ENCODE measurements at regions not wholly inside any gene's neighbourhood (a gene's known extent, or its start where the extent isn't known, plus 50 kb on each side); places are given as distances from the start of the nearest gene placed in this dataset.

DNA sequence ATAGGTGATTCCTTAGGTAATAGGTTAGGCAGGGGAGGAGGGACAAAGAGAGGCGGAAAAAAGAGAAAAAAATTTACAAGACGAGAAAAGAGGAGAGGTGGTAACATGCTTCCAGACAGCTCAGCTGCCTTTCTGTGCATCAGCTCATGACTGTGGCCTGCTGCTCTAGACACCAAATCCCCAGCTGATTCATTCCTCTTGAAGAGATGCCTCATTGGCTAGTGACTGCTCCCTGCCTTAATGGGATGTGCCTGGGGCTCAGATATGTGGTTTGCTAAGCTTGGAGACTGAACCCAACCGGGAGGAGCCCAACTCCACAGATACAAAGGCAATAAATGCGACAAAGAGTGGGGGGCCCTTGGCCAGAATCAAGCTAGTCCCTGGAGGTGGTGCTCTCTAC lies 105.9 kb upstream of the FAM20A start:
- DNase-seq (ENCODE audit: extremely low spot score, insufficient read length, low read depth) (no peak), FAIRE-seq (no peak)

DNA sequence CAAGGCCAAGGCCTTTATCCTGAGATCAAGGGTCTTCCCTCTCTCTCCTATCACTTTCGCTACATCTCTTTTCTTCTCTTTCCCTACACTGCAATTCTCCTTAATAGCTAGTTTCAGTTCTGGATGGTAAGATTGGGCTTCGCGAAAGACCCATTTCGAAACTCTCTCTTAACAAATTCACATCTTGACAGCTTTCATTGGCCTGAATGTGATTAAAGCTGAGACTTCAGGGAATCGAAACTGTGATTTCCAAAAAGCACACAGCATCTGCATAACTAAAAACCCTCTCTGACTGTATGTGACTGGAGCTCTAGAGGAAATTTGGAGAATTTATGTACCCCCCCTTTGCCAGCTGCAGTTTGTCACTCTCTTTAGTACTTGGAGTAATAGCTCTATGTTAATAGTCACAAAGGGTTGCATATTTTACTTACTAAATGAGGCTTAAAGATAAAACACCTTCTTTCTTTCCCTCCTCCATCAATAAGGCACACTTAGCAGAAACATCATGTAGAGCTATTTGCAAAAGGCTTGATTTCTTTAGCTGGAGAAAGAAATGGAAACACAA lies 105.3 kb upstream of the FAM20A start:
- no peak for FAIRE-seq
- no peak for DNase-seq (ENCODE audit: extremely low spot score, insufficient read length, low read depth)

DNA sequence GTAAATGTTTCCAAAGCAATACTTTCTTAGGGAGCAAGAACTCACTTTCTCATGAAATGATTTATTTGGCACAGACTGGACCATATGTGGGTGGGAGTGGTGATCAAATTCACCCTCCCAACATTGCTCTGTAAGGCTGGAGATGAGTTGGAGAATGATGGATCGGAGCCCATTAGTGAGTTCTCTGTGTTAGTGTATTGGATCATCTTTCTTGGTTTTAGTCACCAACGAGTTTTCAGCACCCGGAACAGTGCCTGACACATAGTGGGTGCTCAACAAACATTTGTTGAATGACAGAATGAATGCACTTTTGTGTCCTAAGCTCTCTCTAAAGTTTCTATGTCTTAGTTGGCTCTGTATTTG lies 104.5 kb upstream of the FAM20A start:
- FAIRE-seq (no peak), DNase-seq (ENCODE audit: extremely low spot score, insufficient read length, low read depth) (no peak)

DNA sequence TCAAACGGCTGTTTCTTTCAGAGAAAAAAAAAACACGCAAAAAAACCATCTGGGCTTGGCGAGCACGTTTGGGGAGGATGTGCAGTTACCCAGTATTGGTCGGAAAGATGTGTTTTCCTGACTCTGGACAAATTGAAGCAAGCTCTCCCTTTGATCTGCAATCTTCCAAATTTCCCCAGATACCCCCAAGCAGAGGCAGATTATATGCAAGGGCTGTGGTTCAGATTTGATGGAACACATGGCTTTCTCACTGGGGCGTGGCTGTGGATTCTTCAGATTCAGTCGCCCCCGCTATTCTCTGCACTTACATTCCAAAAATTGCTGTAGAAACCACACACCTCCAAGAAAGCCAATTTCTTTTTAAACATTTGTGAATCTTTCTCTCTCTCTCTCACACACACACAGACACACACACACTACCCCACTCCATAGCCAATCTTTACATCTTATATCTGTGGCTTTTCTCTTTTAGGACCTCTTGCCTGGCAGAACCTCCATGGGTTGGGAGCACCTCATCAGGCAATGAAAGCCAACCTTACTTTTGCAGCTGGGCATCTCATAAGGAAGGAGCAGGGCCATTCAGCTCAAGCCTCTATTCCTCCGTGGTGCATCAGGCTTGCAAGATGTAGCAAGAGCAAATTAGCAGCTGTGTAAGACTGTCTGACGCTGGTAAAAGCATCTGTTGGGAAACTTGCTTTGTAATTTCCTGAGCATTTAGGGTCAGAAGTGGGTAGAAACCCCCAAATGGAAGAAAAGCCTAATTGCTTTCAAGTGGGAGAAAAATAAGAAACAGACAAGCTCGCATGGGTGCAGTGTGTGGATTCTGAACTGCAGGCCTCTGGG lies 103.9 kb upstream of the FAM20A start:
- FAIRE-seq = no peak
- no peak for DNase-seq (ENCODE audit: extremely low spot score, insufficient read length, low read depth)

DNA sequence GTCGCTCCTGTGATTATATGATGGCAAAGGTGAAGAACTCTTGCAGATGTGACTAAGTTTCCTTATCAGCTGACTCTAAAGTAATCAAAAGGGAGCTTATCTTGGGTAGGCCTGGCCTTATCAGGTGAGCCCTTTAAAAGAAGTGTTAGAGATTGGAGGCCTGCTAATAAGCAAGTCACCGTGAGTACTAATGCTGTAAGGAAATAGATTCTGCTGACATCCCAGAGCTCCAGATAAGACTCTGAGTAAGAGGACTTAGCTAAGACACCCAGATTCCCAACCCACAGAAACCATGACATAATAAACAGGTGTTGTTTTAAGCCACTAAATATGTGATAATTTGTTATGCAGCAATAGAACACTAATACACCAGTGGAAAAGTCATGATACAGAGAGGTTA lies 99.9 kb upstream of the FAM20A start:
- FAIRE-seq (no peak), DNase-seq (ENCODE audit: extremely low spot score, insufficient read length, low read depth) (no peak)

DNA sequence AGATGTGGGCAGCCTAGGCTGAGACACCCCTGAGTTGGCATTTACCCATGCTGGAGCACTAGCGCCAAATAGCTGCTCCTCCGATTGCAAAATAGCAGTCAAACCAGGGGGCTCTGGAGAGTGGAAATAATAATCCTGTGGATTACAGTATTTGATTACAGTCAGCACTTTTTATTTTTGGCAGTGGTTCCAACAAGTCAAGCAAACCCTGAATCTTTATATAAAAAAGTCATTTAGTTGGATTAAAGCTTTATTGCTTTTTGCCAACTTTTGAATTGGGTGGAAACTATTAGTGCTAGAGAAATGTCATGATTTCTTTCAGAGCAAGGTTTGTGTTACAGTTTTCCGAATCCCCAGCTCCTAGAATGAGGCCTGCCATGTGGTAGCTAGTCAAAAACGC lies 99.3 kb upstream of the FAM20A start:
- FAIRE-seq = no peak
- DNase-seq (ENCODE audit: extremely low spot score, insufficient read length, low read depth) = no peak

DNA sequence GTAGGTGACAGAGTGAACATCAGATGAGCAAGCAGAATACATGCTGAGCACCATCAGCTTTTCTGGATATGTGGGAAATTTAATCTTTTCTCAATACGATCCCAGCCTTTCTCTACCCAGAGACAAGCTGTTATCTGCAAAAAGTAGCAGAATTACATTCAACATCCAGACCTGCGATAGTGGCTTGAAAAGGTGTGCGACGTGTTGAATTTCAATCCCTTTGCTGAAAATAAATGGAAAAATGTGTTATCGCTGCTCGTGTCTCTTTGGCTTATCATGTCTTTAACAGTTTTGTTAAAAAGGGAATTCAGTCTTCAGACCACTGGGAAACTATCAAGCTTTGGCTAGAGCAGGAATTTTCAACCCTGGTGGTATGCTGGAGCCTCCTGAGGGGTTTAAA lies 98.8 kb upstream of the FAM20A start:
- no peak for FAIRE-seq
- DNase-seq (ENCODE audit: extremely low spot score, insufficient read length, low read depth) = no peak

DNA sequence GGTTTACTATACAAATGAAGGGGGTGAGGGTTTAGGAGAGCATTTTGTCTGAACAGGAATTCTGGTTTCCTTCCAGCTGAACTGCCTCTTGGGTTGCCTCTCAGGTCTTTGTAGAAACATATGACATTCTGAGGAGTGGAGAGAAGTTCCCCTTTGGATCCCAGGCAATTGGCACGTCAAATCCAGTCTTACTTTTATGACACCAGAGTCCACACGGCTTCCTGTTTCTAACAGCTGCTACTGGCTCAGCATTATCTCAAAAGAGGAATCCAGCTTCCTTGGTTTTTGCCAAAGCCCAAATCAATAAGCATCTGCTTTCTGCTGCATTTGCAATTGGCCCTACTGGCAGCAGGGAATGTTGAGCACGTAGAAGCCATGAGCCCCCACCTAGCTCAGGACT lies 97.6 kb upstream of the FAM20A start:
- DNase-seq (ENCODE audit: extremely low spot score, insufficient read length, low read depth) (no peak), FAIRE-seq (no peak)

DNA sequence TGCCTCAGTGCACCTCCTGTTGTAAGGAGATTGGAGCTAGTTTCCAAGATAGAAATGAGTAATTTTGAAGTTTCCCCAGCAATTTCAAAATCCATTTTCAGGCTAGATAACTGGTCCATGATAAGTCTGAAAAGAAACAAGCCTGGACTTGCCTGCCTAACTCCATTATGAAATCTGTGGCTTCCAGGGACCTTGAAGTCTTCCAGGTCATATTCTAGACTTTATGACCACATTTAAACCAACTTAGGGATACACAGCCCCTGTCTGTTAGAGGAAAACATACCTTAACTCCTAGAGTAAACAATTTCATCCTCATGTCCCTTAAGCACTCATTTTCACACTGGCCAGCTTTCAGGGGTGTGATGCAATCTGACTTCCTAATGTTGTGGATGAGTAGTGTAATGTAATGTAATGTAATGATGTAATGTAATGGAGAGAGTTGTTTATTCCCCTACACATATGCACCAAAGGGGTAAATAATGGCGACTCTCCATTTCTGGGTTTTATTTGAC lies 96.7 kb upstream of the FAM20A start:
- FAIRE-seq (no peak), DNase-seq (ENCODE audit: extremely low spot score, insufficient read length, low read depth) (no peak)

DNA sequence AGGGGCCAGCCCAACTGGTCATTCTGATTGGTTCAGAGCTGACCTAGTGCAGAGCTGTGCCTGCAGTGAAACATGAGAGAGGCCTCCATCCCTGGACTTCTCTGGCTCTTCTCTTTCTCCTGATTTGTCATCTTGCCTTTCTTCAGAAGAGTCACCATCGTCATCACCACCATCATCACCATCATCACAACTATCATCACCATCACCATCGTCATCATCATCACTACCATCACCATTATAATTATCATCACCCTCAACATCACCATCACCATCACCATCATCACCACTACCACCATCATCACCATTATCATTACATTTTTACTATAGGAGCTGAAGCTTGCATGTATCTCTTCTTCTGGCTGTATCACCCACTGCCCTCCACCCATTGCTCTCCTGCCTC lies 94.5 kb upstream of the FAM20A start:
- DNase-seq (ENCODE audit: extremely low spot score, insufficient read length, low read depth) (no peak), FAIRE-seq (no peak)

DNA sequence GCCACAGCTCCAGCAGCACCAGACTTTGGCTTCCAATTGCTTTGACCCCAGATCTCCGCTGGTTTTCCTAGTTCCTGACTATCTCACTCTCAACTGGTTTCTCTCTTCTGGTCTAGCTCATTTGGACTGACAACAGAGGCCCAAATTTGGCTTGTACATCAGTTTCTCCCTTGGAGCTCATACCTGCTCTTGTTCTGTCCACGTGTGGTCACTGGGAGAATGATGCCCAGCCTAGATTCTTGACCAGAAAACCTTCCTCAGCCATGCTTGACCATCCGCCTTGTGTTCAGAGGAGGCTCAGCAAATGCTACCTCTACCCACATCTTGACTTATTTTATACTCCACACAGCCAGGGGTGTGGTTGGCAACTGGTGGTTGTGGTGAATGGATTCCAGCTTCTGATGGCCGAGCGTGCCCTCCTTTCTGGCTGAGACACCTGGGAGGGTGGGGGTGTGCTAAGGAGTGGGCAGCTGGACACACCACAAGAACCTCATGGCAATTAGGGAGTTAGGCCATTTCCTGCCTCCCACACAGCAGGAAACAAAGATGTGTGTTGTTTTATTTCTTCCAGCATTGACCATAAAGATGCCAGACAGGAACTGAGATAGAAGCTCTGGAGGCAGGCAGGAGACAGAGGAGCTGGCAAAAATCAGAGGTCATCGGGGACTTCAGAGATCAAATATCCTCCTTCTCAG lies 93.8 kb upstream of the FAM20A start:
- DNase-seq (ENCODE audit: extremely low spot score, insufficient read length, low read depth) (no peak), FAIRE-seq (no peak)

DNA sequence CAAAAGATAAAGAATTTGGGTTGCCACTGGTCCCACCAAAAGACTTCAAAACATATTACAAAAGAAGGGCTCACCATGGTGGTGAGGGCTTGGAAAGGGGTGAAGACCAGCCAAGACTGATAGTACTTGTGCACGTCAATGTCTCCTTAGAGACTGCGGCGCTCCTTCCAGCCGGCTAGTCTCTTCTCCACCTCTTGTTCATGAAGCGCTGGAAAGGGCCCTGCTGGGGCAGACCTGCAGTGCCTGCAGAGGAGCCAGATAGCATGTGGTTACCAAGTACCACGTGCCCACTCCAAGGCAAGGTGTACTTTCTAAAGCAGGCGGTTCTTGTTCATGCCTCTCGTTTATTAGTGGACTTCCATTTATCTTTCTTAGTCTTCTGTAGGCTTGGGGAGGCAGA lies 92.7 kb upstream of the FAM20A start:
- FAIRE-seq (no peak), DNase-seq (ENCODE audit: extremely low spot score, insufficient read length, low read depth) (no peak)

DNA sequence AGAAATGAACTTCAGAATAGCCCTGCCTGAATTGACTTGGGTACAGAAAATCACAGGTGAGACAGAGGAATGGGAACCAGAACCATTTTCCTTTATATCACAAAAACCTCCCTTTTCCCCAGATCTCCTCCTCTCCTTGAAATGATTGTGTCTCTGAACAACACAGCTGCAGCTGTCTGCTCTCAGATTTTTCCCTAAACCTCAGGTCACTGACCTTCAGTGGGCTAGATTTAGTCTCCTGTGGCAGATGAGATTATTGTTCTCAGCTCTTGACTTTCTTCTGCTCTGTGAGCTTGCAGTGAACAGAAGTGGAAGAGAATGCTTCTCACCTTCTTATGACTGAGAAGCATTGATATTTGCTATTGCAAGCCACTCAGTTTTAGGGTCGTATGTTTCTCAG lies 92.3 kb upstream of the FAM20A start:
- no peak for DNase-seq (ENCODE audit: extremely low spot score, insufficient read length, low read depth)
- no peak for FAIRE-seq

DNA sequence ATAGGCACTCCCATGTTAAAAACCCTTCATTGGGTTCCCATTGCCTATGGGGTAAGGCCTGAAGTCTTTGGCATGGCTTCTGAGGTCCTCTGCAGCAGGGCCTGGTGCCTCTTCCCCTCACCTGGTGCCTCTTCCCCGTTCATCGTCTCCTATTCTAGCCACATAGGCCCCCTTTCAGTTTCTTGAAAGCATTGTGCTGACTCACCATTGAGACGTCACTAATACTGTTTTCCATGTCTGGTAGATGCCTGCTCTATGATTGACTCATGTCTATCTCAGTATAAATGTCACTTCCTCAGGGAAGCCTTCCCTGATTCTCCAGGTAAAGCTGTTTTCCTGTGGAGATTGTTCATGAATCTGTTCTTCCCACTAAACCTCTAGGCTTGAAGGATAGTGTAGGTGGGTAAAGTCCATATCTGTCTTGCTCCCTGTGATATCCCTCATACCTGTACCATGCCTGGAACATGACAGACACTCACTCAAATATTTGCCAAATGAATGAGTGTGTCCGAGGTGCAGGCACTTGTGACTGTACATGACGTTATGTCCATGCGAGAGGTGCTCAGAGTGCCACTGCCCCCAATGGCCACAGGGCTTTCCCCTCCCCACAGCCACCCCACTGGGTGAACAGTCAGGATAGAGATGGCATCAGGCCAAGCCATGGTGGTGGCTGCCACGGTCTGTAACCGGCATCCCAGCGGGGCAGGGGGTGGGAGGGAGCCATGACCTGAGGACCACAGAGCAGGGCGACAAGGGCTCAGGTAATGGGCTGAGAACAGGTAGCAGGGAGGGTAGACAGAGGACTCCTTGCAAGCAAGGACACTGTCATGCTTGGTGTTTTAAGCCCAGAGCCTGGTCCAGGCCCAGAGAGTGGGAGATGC lies 85.2 kb upstream of the FAM20A start:
- DNase-seq (ENCODE audit: extremely low spot score, insufficient read length, low read depth) (no peak), FAIRE-seq (no peak)

DNA sequence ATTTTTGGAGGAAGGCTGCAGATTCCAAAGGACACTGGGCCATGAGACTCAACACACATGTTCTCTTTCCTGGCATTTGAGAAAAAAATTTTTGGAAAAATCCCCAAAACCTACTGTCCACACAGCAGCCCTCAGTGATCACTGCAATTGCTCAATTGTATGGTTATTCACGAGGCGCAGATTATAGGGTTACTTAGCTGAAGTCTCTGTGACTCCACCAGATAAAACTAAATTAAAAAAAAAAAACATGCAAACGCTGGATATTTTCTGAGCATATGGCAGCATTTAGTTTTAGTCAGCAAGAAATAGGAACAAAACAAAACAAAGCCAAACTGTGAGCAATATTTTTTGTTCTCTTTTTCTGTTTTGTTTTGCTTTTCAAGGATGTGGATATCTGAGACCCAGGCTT lies 83.8 kb upstream of the FAM20A start:
- FAIRE-seq (no peak), DNase-seq (ENCODE audit: extremely low spot score, insufficient read length, low read depth) (no peak)

DNA sequence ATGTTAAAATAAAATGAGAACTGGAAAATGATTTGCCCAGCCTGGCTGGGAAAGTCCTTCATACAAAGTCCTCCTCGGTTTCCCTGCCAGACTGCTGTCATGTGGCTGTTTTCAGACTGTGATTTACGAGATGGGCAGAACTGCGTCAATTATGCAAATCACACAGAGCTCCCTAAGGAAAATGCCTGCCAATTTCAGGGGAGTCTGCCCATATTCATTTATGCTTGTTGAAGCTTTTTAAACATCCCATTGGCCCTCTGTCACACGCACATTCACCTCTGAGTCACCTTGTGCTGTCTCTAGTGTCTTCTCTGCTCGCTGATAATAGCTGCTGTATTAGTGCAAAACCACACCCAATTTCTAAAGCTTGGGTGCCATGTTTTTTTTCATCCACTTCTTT lies 81.7 kb upstream of the FAM20A start:
- DNase-seq (ENCODE audit: extremely low spot score, insufficient read length, low read depth) (no peak), FAIRE-seq (no peak)

DNA sequence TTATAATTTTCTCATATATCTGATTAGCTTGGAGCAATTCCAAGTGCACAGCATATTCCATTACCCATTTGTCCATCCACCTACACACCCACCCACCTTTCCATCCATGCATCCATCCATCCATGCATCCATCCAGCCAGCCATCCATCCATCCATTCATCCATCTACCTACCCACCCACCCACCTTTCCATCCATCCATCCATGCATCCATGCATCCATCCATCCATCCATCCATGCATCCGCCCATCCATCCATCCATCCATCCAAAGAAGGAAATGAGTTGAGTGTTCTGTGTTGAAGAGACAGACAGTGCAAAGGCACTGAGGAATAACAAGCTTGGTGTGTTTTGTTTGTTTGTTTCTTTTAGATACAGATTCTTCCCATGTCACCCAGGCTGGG lies 78.7 kb upstream of the FAM20A start:
- FAIRE-seq = no peak
- no peak for DNase-seq (ENCODE audit: extremely low spot score, insufficient read length, low read depth)

DNA sequence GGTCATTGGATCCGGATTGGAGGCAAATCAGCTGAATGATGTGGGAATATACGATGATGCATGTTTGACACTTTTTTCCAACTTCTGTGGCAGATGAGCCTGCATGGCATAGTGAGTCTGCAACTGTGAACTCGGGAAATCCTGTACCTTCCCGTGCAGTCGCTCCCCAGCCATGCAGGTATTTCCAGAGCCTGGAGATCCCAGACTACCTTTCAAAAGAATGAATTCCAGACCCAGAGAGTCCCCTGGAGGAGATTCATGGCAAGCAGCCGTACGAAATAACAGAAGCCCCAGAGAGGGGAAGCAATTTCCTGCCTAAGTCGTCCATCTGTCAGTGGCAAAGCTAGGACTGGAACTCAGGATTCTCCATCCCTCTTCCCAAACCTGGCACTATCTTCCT lies 75.7 kb upstream of the FAM20A start:
- no peak for FAIRE-seq
- DNase-seq (ENCODE audit: extremely low spot score, insufficient read length, low read depth) = no peak

DNA sequence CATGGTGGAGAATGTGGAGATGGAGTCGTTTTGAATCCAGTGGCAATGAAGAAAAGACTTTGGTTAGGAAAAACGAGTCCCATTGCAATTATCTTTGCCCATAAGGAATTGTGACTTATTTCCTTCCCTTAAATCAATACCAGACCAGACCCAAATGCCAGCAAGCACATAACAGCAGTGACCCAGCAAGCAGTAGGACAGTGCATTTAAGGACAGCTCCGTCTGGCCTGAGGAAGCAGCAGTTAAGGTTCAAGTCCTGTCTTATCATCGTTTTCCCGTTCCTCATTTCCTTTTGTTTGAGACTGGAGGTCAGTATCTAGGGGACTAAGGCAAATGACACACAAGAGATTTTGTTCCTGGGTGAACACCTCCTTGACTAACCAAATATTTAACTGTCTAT lies 74.6 kb upstream of the FAM20A start:
- DNase-seq (ENCODE audit: extremely low spot score, insufficient read length, low read depth) (no peak), FAIRE-seq (no peak)
